ENCODE measurements at regions not wholly inside any gene's neighbourhood (a gene's known extent, or its start where the extent isn't known, plus 50 kb on each side); places are given as distances from the start of the nearest gene placed in this dataset.

DNA sequence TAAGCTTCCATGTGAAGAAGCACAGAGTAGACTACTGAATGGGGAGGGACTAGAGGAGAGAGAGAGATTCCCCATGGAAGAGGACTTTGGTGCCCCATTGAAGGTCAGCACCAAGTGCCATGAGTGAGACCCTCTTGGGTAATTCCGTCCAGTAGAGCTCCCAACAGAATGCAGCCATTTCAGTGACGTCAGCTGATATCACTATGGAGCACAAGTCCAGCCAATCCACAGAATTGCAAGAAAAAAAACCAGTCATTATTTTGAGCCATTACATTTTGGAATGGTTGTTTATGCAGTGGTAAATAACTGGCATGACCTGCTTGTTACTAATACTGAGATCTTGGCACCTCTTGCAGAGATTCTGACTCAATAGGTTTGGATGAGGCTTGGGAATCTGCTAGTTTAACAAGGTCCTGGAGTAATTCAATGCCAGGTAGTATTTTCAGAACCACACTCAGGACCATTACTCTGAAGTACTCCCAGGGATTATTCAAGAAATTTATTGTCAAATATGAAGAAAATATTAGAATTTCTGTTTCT, 52.6 kb upstream of the SP8 start:
- Mint-ChIP-seq H3K36me3 (no peaks in the 10 kb centered on the region), H3K9me3 (no peaks in the 10 kb centered on the region), H3K27ac (no peak overlapping the region), H3K27me3 (ENCODE audit: low read depth) (peaks cover 11% of the 10 kb centered on the region), H3K4me3 (no peak overlapping the region), H3K4me1 (no peaks in the 10 kb centered on the region)
- TF ChIP-seq, protein P1, sequence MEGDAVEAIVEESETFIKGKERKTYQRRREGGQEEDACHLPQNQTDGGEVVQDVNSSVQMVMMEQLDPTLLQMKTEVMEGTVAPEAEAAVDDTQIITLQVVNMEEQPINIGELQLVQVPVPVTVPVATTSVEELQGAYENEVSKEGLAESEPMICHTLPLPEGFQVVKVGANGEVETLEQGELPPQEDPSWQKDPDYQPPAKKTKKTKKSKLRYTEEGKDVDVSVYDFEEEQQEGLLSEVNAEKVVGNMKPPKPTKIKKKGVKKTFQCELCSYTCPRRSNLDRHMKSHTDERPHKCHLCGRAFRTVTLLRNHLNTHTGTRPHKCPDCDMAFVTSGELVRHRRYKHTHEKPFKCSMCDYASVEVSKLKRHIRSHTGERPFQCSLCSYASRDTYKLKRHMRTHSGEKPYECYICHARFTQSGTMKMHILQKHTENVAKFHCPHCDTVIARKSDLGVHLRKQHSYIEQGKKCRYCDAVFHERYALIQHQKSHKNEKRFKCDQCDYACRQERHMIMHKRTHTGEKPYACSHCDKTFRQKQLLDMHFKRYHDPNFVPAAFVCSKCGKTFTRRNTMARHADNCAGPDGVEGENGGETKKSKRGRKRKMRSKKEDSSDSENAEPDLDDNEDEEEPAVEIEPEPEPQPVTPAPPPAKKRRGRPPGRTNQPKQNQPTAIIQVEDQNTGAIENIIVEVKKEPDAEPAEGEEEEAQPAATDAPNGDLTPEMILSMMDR (IDR thresholded peaks at IDR 0.05; ENCODE audit: unreplicated experiment) = no peak
- no peak for DNase-seq (ENCODE audit: low spot score in 2 of 2, unreplicated experiment in 2 of 2)

GRCh38 chr7:20839987-20840386, 53.3 kb upstream of the SP8 start:
- Mint-ChIP-seq H3K27ac (no peak overlapping the region), H3K9me3 (no peaks in the 10 kb centered on the region), H3K4me1 (no peaks in the 10 kb centered on the region), H3K4me3 (no peak overlapping the region), H3K36me3 (no peaks in the 10 kb centered on the region), H3K27me3 (ENCODE audit: low read depth) (peaks cover 12% of the 10 kb centered on the region)
- TF ChIP-seq, protein P1 (IDR thresholded peaks at IDR 0.05; ENCODE audit: unreplicated experiment) = no peak
- no peak for DNase-seq (ENCODE audit: low spot score in 2 of 2, unreplicated experiment in 2 of 2)

DNA sequence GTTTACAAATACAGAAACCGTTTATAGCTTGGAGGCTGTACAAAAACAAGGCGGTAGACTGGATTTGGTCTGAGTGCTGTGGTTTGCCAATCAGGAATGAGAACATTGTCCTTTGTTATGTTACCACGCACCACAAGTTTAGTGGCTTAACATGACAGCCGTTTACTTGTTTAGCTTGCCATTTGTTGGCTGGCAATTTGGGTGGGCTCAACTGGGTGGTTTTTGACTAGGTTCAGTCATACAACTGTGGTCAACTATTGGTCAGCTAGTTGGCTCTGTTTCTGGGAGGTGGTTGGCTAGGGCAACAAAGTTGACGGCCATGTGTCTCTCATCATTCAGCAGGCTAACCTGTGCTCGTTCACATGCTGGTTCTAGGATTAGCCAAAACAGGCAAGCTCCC, 60.1 kb upstream of the SP8 start:
- no peaks in the 10 kb centered on the region for H3K36me3 Mint-ChIP-seq
- H3K4me1 Mint-ChIP-seq = no peaks in the 10 kb centered on the region
- H3K27ac Mint-ChIP-seq = no peak overlapping the region
- peaks cover 6% of the 10 kb centered on the region for H3K9me3 Mint-ChIP-seq
- TF ChIP-seq, protein P1 (IDR thresholded peaks at IDR 0.05; ENCODE audit: unreplicated experiment) = no peak
- no peak for DNase-seq (ENCODE audit: low spot score in 2 of 2, unreplicated experiment in 2 of 2)
- H3K27me3 Mint-ChIP-seq (ENCODE audit: low read depth) = peaks cover 33% of the 10 kb centered on the region
- no peak overlapping the region for H3K4me3 Mint-ChIP-seq

GRCh38 chr7:20858951-20859350, 72.3 kb upstream of the SP8 start:
- TF ChIP-seq, protein P1 (IDR thresholded peaks at IDR 0.05; ENCODE audit: unreplicated experiment) = no peak
- Mint-ChIP-seq H3K4me3 (no peak overlapping the region), H3K4me1 (no peaks in the 10 kb centered on the region), H3K9me3 (no peaks in the 10 kb centered on the region), H3K27ac (no peak overlapping the region), H3K27me3 (ENCODE audit: low read depth) (peaks cover 4% of the 10 kb centered on the region), H3K36me3 (no peaks in the 10 kb centered on the region)
- DNase-seq (ENCODE audit: low spot score in 2 of 2, unreplicated experiment in 2 of 2) = no peak

- no peaks in the 10 kb centered on the region for H3K4me1 Mint-ChIP-seq
- DNase-seq (ENCODE audit: low spot score in 2 of 2, unreplicated experiment in 2 of 2) = no peak
- H3K4me3 Mint-ChIP-seq = no peak overlapping the region
- H3K36me3 Mint-ChIP-seq = no peaks in the 10 kb centered on the region
- no peaks in the 10 kb centered on the region for H3K9me3 Mint-ChIP-seq
- H3K27me3 Mint-ChIP-seq (ENCODE audit: low read depth) = peaks cover 14% of the 10 kb centered on the region
- TF ChIP-seq, protein P1 (IDR thresholded peaks at IDR 0.05; ENCODE audit: unreplicated experiment) = no peak
- H3K27ac Mint-ChIP-seq = no peak overlapping the region
Measured at GRCh38 chr7:20861468-20861867, 74.8 kb upstream of the SP8 start.

DNA sequence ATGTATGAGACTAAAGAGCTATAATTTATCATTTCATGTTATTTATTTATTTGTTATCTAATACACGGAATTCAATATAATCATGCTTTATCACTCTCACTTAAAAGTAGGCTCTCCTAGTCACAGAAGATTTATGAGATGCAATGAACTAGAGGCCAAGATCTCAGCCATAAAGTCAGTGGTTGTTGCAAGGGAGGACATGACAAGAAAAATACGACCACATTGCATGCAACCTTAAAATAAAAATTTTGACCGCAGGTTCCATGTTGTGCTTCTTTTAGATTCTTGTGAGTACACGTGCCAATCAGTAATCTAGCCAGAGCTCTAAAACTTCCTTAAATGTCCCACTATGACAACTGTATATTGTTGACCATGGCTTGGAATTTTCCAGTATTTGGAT, 75.9 kb upstream of the SP8 start:
- H3K4me1 Mint-ChIP-seq = no peaks in the 10 kb centered on the region
- no peaks in the 10 kb centered on the region for H3K36me3 Mint-ChIP-seq
- H3K4me3 Mint-ChIP-seq = no peak overlapping the region
- H3K9me3 Mint-ChIP-seq = no peaks in the 10 kb centered on the region
- TF ChIP-seq, protein P1 (IDR thresholded peaks at IDR 0.05; ENCODE audit: unreplicated experiment) = no peak
- H3K27ac Mint-ChIP-seq = no peak overlapping the region
- no peak for DNase-seq (ENCODE audit: low spot score in 2 of 2, unreplicated experiment in 2 of 2)
- H3K27me3 Mint-ChIP-seq (ENCODE audit: low read depth) = peaks cover 14% of the 10 kb centered on the region
